ENCODE measurements at regions not wholly inside any gene's neighbourhood (a gene's known extent, or its start where the extent isn't known, plus 50 kb on each side); places are given as distances from the start of the nearest gene placed in this dataset.
"Not testable (repeated sequence)": the region's sequence is repeated elsewhere in the genome, so short reads cannot be mapped to it uniquely, and the experiment has no call there.

GRCh38 chr7:66413379-66414114 is 208.4 kb downstream of the TPST1 start:
- in situ Hi-C loops (cut with HindIII; ENCODE audit: low sequenced_read_pairs): no loop called here

- in situ Hi-C loops (cut with HindIII; ENCODE audit: low sequenced_read_pairs): no loop called here
Observed at GRCh38 chr7:66415659-66416265, 210.6 kb downstream of the TPST1 start.

GRCh38 chr7:66418537-66418936 is 210.1 kb upstream of the KCTD7 start:
- in situ Hi-C loops (cut with HindIII; ENCODE audit: low sequenced_read_pairs): no loop called here

- in situ Hi-C loops (cut with HindIII; ENCODE audit: low sequenced_read_pairs): no loop called here
Observed at GRCh38 chr7:66419210-66419609, 209.5 kb upstream of the KCTD7 start.

- in situ Hi-C loops (cut with HindIII; ENCODE audit: low sequenced_read_pairs): no loop called here
Observed at GRCh38 chr7:66421830-66422475, 206.7 kb upstream of the KCTD7 start.

GRCh38 chr7:66423729-66424128 is 205.0 kb upstream of the KCTD7 start:
- in situ Hi-C loops (cut with HindIII; ENCODE audit: low sequenced_read_pairs): no loop called here

GRCh38 chr7:66426332-66426731 is 202.3 kb upstream of the KCTD7 start:
- in situ Hi-C loops (cut with HindIII; ENCODE audit: low sequenced_read_pairs): no loop called here

GRCh38 chr7:66426996-66427395 is 201.7 kb upstream of the KCTD7 start:
- in situ Hi-C loops (cut with HindIII; ENCODE audit: low sequenced_read_pairs): no loop called here

GRCh38 chr7:66427956-66428355 is 200.7 kb upstream of the KCTD7 start:
- in situ Hi-C loops (cut with HindIII; ENCODE audit: low sequenced_read_pairs): no loop called here

GRCh38 chr7:66429498-66430163 is 199.1 kb upstream of the KCTD7 start:
- in situ Hi-C loops (cut with HindIII; ENCODE audit: low sequenced_read_pairs): no loop called here

- in situ Hi-C loops (cut with HindIII; ENCODE audit: low sequenced_read_pairs): no loop called here
Observed at GRCh38 chr7:66430164-66430545, 198.5 kb upstream of the KCTD7 start.

- in situ Hi-C loops (cut with HindIII; ENCODE audit: low sequenced_read_pairs): not testable (repeated sequence)
Observed at GRCh38 chr7:66438703-66439405, 189.8 kb upstream of the KCTD7 start.

GRCh38 chr7:66442385-66442784 is 186.3 kb upstream of the KCTD7 start:
- in situ Hi-C loops (cut with HindIII; ENCODE audit: low sequenced_read_pairs): no loop called here

- in situ Hi-C loops (cut with HindIII; ENCODE audit: low sequenced_read_pairs): no loop called here
Observed at GRCh38 chr7:66443946-66444345, 184.7 kb upstream of the KCTD7 start.

GRCh38 chr7:66447007-66447406 is 181.7 kb upstream of the KCTD7 start:
- in situ Hi-C loops (cut with HindIII; ENCODE audit: low sequenced_read_pairs): not testable (repeated sequence)

- in situ Hi-C loops (cut with HindIII; ENCODE audit: low sequenced_read_pairs): loop anchor here (10.0 kb wide), 1 partner anchor 316 kb away; no protein-coding TSS in a partner anchor
Observed at GRCh38 chr7:66450814-66451213, 177.9 kb upstream of the KCTD7 start.

- in situ Hi-C loops (cut with HindIII; ENCODE audit: low sequenced_read_pairs): loop anchor here (10.0 kb wide), 1 partner anchor 317 kb away; no protein-coding TSS in a partner anchor
Observed at GRCh38 chr7:66451713-66452112, 177.0 kb upstream of the KCTD7 start.

- in situ Hi-C loops (cut with HindIII; ENCODE audit: low sequenced_read_pairs): loop anchor here (10.0 kb wide), 1 partner anchor 317 kb away; no protein-coding TSS in a partner anchor
Observed at GRCh38 chr7:66452165-66452564, 176.5 kb upstream of the KCTD7 start.

GRCh38 chr7:66453340-66453739 is 175.3 kb upstream of the KCTD7 start:
- in situ Hi-C loops (cut with HindIII; ENCODE audit: low sequenced_read_pairs): loop anchor here (10.0 kb wide), 1 partner anchor 319 kb away; no protein-coding TSS in a partner anchor

- in situ Hi-C loops (cut with HindIII; ENCODE audit: low sequenced_read_pairs): loop anchor here (10.0 kb wide), 1 partner anchor 320 kb away; no protein-coding TSS in a partner anchor
Observed at GRCh38 chr7:66454600-66455225, 174.0 kb upstream of the KCTD7 start.

Data from endothelial cell of hepatic sinusoid (primary cell).